HG03025 (cell line): ENCODE measurements at regions not wholly inside any gene's neighbourhood (a gene's known extent, or its start where the extent isn't known, plus 50 kb on each side); places are given as distances from the start of the nearest gene placed in this dataset.
A peak's percentile ranks its signal among the peaks of the same experiment; 100 is the strongest.
"Not testable (repeated sequence)": the region's sequence is repeated elsewhere in the genome, so short reads cannot be mapped to it uniquely, and the experiment has no call there.

ENCODE experiments used
- ATAC-seq: cut with Tn5 transposase; IDR thresholded peaks from one replicate; pipeline ENCODE4 v1.9.1; 2021; ENCODE audit warnings: mild to moderate bottlenecking, moderate library complexity; ENCODE audit not compliant: unreplicated experiment, low FRiP score

GRCh38 chr5:10876996-10877395 is 116.0 kb upstream of the DAP start:
- not testable (repeated sequence) for ATAC-seq

DNA sequence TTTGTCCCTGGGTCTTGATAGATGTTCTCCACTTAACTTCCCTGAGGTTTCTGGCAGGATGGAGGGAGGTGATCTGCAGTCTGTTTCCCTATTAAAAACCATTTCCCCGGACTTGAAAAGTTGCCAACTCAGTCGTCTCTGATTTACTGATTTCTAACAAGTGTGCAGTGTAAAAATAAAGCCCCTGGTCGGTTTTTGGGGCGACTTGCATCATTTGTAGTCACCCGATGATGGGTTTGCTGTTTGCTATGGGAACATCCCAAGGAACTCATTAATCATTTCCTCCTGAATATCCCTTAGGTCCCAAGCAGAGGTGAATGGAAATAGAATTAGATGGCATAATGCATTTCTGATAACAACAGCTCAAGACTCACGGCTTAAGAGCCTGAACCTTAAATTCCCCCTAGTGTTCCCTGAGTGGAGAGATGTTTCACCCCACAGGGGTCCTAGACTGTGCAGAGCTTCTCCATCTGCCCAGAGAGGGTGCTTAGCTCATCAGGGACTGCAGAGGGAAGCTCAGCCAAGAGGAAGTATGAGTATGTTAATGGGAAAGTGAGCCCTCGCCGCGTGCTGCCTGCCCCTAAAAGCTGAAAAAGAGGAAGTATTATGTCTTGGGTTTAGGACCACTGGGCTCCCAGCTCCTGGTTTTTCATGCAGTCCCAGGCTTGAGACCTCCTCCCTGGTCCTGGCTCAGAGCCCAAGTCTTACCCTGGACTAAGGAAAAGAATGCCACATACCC is 115.1 kb upstream of the DAP start:
- ATAC-seq, result no peak

DNA sequence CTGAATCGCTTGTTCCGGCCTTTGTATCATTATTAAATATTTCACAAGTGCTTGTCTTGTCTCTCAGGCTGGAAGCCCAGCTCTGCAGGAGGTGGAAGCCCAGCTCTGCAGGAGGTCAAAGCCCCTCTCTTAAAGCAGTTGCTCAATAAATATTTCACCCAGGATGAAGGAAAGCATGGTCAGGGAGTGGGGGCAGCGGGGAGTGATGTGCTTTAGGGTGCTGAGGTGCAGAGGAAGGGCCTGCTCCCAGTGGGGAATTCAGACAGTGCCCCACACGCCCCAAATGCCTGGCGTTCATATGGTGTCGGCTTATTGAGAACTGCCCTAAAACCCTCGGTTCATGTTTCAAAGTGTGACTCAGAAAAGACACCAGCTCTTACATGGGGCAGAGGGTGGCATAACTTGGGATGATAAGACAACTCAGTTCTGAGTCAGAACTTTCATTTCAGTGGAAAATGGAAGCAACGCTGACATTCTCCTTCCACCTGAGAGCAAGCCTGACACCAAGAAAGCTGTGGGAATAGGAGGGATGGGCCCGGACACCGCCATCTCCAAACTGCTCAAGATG is 114.3 kb upstream of the DAP start:
- ATAC-seq, result no peak

GRCh38 chr5:10874541-10874940 is 113.5 kb upstream of the DAP start:
- no peak for ATAC-seq

DNA sequence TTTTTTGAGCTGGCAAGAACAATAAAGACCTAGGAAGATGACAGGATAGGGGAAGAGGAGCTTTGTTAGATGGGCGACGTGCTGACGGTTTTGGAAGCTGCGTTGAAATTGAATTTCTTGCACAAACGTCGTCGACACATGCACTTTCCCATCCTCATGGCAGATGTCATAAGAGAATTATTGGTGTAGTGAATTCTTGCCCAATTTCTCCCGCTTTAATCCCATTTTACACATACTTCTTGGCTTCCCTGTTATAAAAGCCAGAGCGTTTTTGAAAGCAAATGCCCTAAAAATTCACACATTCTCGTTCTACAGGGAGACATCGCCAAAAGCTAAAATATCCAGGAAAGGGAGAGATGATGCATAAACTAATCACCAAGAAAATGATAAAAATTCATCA is 109.8 kb upstream of the DAP start:
- ATAC-seq, result no peak

GRCh38 chr5:10868956-10869355 is 107.9 kb upstream of the DAP start:
- ATAC-seq, result no peak

DNA sequence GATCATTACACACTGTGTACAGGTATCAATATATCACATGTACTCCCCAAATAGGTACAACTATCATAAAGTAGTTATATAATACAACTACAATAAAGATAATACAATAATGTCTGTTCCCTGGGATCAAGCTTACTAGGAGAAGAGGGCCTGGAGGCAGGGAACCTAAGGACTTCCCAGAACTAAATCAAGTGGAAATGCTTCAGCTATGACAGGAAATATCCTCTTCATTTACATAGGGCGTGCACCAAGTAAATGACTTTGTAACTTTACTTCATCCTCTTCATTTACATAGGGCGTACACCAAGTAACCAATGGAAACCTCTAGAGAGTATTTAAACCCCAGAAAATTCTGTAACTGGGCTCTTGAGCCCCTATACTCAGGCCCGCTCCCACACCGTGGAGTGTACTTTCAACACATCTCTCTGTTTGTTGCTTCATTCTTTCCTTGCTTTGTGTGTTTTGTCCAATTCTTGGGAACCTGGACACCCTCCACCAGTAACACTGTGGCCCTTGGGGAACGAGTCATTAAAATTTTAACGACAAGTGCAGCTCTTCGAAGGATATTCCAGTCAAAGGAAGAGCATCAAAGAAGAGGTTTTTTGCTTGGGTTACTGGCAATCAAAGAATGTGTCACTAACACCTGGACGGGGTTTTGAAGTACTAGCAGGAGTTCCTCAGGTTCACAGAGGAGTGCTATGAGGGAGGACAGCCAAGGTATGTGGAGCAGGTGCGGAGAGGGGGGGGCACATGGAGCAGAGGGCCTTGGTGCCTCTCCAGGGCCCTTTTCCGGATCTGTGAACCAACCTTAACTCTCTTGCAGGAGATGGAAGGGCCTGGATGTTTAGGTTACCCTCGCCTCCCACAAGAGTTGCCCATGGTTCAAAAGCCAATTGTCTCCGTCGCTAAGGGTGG is 106.6 kb upstream of the DAP start:
- ATAC-seq, result no peak

- no peak for ATAC-seq
Observed at GRCh38 chr5:10866913-10867312, 105.9 kb upstream of the DAP start.

GRCh38 chr5:10863763-10864383 is 102.8 kb upstream of the DAP start:
- ATAC-seq, result peak; percentile 94

DNA sequence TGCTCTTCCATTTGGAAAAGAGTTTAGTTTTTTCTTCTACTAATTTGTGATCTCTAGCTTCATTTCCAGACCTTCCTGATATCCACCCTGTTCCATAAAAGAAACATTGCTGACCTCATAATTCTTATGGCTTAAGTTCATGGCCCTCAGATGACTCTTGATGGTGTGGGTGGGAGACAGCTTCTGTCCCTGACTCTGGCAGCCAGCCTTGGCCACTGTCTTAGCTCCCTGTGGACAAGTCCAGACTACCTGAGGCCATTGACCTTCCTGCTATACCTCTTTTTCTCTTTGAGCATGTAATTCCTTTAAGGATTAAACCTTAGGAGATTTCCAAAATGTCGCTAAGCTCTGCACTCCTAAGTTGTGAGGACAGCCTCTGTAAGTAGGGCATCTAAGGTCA is 101.1 kb upstream of the DAP start:
- no peak for ATAC-seq

GRCh38 chr5:10861423-10861790 is 100.4 kb upstream of the DAP start:
- ATAC-seq, result no peak

DNA sequence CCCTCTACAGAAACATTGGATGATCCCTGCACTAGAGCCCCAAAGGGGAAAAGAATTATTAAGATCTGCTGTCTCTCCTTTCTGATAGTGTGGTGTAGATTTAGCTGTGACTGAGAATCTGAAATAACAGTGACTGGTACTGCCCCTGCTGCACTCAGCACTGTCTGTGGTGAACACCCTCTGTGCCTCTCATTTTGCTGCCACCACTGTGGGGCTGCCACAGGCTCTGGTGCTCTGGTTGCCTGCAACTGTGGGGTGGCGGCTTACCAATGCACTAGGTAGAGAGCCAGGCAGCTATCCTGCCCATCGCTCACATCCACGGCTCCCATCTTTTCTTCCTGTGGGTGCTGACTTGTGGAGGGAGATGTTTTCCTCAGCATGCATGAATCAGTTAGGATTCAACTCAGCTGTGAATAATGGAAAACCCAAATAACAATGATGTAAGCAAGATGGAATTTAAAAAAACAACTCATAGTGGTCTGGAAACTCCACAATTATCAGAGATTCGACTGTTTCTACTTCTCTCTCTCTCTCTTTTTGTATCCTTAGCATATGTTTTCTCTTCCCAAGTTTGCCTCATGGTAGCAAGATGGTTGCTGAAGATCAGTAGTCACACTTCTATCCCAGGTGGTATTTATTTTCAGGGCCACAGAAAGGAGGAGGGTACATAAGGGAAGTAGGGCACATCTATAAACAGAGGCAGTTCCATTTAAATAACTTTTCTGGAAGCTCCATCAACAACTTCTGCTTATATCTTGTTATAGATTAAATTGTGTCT is 99.8 kb upstream of the DAP start:
- ATAC-seq, result no peak

GRCh38 chr5:10860196-10860543 is 99.1 kb upstream of the DAP start:
- ATAC-seq, result no peak

GRCh38 chr5:10859393-10860195 is 98.6 kb upstream of the DAP start:
- ATAC-seq, result no peak

DNA sequence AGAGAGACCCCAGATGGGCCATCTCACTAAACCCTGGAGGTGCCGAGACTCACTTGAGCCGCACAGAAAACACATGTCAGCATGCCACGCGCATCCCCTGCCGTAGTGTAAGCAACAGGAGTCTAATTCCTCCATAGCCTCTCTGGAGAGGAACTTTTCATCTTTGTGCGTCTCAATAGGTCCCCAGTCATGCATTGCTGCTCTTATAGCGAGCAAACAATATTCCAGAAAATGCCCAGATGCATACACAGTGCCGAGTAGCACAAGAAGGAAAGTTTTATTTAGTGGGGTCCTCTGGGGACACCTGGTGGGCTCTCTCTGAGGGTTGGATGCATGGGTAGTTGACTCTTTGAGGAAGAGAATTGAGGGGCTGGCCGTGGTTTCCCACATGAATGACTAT is 97.9 kb upstream of the DAP start:
- no peak for ATAC-seq

DNA sequence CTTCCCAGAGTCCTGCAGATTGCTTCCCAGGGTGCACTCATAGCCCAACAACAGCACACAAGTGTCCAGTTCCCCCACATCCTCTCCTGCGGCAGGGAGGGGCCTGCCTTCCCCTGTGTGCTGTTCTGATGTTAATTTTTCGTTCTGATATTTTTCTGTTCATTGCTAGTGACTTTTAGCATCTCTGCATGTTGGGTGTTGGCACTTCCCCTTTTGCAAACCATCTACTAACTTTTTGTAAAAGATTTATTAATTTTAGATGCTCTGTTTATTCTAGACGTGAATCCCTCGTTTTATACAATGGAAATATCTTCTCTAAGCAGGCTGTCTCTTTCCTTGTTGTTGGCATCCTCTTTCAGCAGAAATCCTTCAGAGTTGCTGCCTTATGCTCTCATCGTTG is 97.3 kb upstream of the DAP start:
- no peak for ATAC-seq

- no peak for ATAC-seq
Observed at GRCh38 chr5:10857338-10857733, 96.3 kb upstream of the DAP start.

- ATAC-seq, result peak; percentile 57
Observed at GRCh38 chr5:10856683-10857337, 95.8 kb upstream of the DAP start.

DNA sequence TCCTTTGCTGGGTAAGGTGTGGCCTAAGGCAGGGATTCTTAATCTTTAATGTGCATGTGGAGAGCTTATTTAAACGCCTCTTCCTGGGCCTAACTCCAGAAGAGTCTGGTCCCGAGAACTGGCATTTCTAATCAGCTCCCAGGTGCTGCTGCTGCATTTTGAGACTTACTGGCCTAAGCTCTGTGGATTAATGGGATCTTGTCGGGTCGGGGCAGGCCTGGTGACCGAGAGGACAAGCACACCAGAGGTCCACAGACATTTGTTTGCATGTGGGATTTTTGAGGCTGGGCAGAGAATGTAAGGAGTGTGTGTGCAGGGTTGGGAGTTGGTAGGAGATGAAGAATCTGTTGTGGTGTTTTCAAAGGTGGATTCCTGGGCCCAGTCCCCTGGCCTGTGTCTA is 95.0 kb upstream of the DAP start:
- no peak for ATAC-seq
